Activated CD4-positive, alpha-beta memory T cell treated with anti-CD3 and anti-CD28 coated beads, Interleukin-2, amount 10 ng/mL, durations not matched to agents 7 days and 5 days (primary cell): ENCODE measurements at regions not wholly inside any gene's neighbourhood (a gene's known extent, or its start where the extent isn't known, plus 50 kb on each side); places are given as distances from the start of the nearest gene placed in this dataset.

Experiments used
- CTCF ChIA-PET: fragments of 350-600 bp; sonication (Branson Sonifier 250); formaldehyde crosslinking; loops from one replicate; lab custom pipeline; 2021; ENCODE audit warnings: antibody characterized with exemption, inconsistent platforms; lab: Charles Lee
- POLR2A ChIA-PET: fragments of 350-600 bp; sonication (Branson Sonifier 250); formaldehyde crosslinking; loops from one replicate; lab custom pipeline; 2021; ENCODE audit warnings: antibody characterized with exemption; lab: Charles Lee
- DNase-seq: peaks from one replicate; pipeline ENCODE4 v3.0.0-alpha.2; 2020
- H3K27ac Mint-ChIP-seq: one replicate; pipeline ENCODE4 v1.8.0; 2021; ENCODE audit warnings: mild to moderate bottlenecking, mixed read lengths
- H3K27me3 Mint-ChIP-seq: one replicate; pipeline ENCODE4 v1.8.0; 2021; ENCODE audit warnings: mixed read lengths
- H3K36me3 Mint-ChIP-seq: one replicate; pipeline ENCODE4 v1.8.0; 2021; ENCODE audit warnings: low read depth, mixed read lengths
- H3K4me1 Mint-ChIP-seq: one replicate; pipeline ENCODE4 v1.8.0; 2021; ENCODE audit warnings: mixed read lengths
- H3K4me3 Mint-ChIP-seq: one replicate; pipeline ENCODE4 v1.8.0; 2021; ENCODE audit warnings: mild to moderate bottlenecking, mixed read lengths
- H3K9me3 Mint-ChIP-seq: one replicate; pipeline ENCODE4 v1.8.0; 2021; ENCODE audit warnings: mixed read lengths

- CTCF ChIA-PET: interaction anchor here (0.6 kb wide), 1 partner anchor 1279 kb away, joined by 3 read pairs; no protein-coding TSS in a partner anchor
- H3K27me3 Mint-ChIP-seq: no peaks in the 10 kb centered on the region
- H3K4me3 Mint-ChIP-seq: no peak overlapping the region
- POLR2A ChIA-PET: no interaction called here
- no peak overlapping the region for H3K27ac Mint-ChIP-seq
- no peaks in the 10 kb centered on the region for H3K36me3 Mint-ChIP-seq
- H3K4me1 Mint-ChIP-seq: no peaks in the 10 kb centered on the region
- DNase-seq: no peak
- H3K9me3 Mint-ChIP-seq: peaks cover 3% of the 10 kb centered on the region
Observed at GRCh38 chr11:25910086-25910485, 421.8 kb upstream of the ANO3 start.

GRCh38 chr11:25920356-25920755, 411.6 kb upstream of the ANO3 start:
- CTCF ChIA-PET: no interaction called here
- peaks cover 19% of the 10 kb centered on the region for H3K9me3 Mint-ChIP-seq
- no peak overlapping the region for H3K4me3 Mint-ChIP-seq
- no peak for DNase-seq
- H3K36me3 Mint-ChIP-seq: no peaks in the 10 kb centered on the region
- H3K27me3 Mint-ChIP-seq: no peaks in the 10 kb centered on the region
- no peak overlapping the region for H3K27ac Mint-ChIP-seq
- H3K4me1 Mint-ChIP-seq: no peaks in the 10 kb centered on the region
- POLR2A ChIA-PET: no interaction called here

GRCh38 chr11:25924586-25924985, 407.3 kb upstream of the ANO3 start:
- no peaks in the 10 kb centered on the region for H3K4me1 Mint-ChIP-seq
- no peaks in the 10 kb centered on the region for H3K36me3 Mint-ChIP-seq
- H3K27ac Mint-ChIP-seq: no peak overlapping the region
- H3K9me3 Mint-ChIP-seq: peaks cover 12% of the 10 kb centered on the region
- CTCF ChIA-PET: no interaction called here
- DNase-seq: no peak
- no peak overlapping the region for H3K4me3 Mint-ChIP-seq
- POLR2A ChIA-PET: no interaction called here
- no peaks in the 10 kb centered on the region for H3K27me3 Mint-ChIP-seq

- Mint-ChIP-seq H3K4me1 (no peaks in the 10 kb centered on the region), H3K27me3 (no peaks in the 10 kb centered on the region), H3K27ac (no peak overlapping the region), H3K4me3 (no peak overlapping the region), H3K9me3 (peaks cover 10% of the 10 kb centered on the region), H3K36me3 (no peaks in the 10 kb centered on the region)
- no peak for DNase-seq
- CTCF ChIA-PET: no interaction called here
- POLR2A ChIA-PET: no interaction called here
Observed at GRCh38 chr11:25925359-25925758, 406.6 kb upstream of the ANO3 start.

GRCh38 chr11:25927411-25927953, 404.4 kb upstream of the ANO3 start:
- Mint-ChIP-seq H3K4me1 (no peaks in the 10 kb centered on the region), H3K27me3 (no peaks in the 10 kb centered on the region), H3K36me3 (no peaks in the 10 kb centered on the region), H3K27ac (no peak overlapping the region), H3K9me3 (peaks cover 7% of the 10 kb centered on the region), H3K4me3 (no peak overlapping the region)
- no peak for DNase-seq
- ChIA-PET POLR2A (no interaction called here), CTCF (no interaction called here)

- H3K27me3 Mint-ChIP-seq: no peaks in the 10 kb centered on the region
- DNase-seq: no peak
- no peak overlapping the region for H3K27ac Mint-ChIP-seq
- CTCF ChIA-PET: no interaction called here
- H3K9me3 Mint-ChIP-seq: peaks cover 4% of the 10 kb centered on the region
- no peak overlapping the region for H3K4me3 Mint-ChIP-seq
- no peaks in the 10 kb centered on the region for H3K36me3 Mint-ChIP-seq
- no peaks in the 10 kb centered on the region for H3K4me1 Mint-ChIP-seq
- POLR2A ChIA-PET: no interaction called here
Observed at GRCh38 chr11:25928076-25928475, 403.9 kb upstream of the ANO3 start.

GRCh38 chr11:25938952-25939351, 393.0 kb upstream of the ANO3 start:
- Mint-ChIP-seq H3K27me3 (no peaks in the 10 kb centered on the region), H3K4me3 (no peak overlapping the region), H3K9me3 (peaks cover 4% of the 10 kb centered on the region), H3K4me1 (no peaks in the 10 kb centered on the region), H3K27ac (no peak overlapping the region), H3K36me3 (no peaks in the 10 kb centered on the region)
- POLR2A ChIA-PET: no interaction called here
- CTCF ChIA-PET: no interaction called here
- DNase-seq: no peak

- no peak overlapping the region for H3K4me3 Mint-ChIP-seq
- H3K27ac Mint-ChIP-seq: no peak overlapping the region
- no peaks in the 10 kb centered on the region for H3K27me3 Mint-ChIP-seq
- CTCF ChIA-PET: no interaction called here
- peaks cover 4% of the 10 kb centered on the region for H3K9me3 Mint-ChIP-seq
- no peaks in the 10 kb centered on the region for H3K4me1 Mint-ChIP-seq
- DNase-seq: no peak
- no peaks in the 10 kb centered on the region for H3K36me3 Mint-ChIP-seq
- POLR2A ChIA-PET: no interaction called here
Observed at GRCh38 chr11:25939691-25940090, 392.2 kb upstream of the ANO3 start.

- CTCF ChIA-PET: no interaction called here
- no peaks in the 10 kb centered on the region for H3K36me3 Mint-ChIP-seq
Observed at GRCh38 chr11:25941353-25941752, 390.6 kb upstream of the ANO3 start.

GRCh38 chr11:25943031-25943430, 388.9 kb upstream of the ANO3 start:
- no peaks in the 10 kb centered on the region for H3K36me3 Mint-ChIP-seq
- no peak for DNase-seq
- no peak overlapping the region for H3K27ac Mint-ChIP-seq
- no peak overlapping the region for H3K4me3 Mint-ChIP-seq
- H3K27me3 Mint-ChIP-seq: no peaks in the 10 kb centered on the region
- CTCF ChIA-PET: no interaction called here
- POLR2A ChIA-PET: no interaction called here
- H3K9me3 Mint-ChIP-seq: peaks cover 8% of the 10 kb centered on the region
- no peaks in the 10 kb centered on the region for H3K4me1 Mint-ChIP-seq

More at GRCh38 chr11:25941353-25941752, 390.6 kb upstream of the ANO3 start:
- Mint-ChIP-seq H3K4me3 (no peak overlapping the region), H3K27ac (no peak overlapping the region), H3K9me3 (peaks cover 4% of the 10 kb centered on the region), H3K27me3 (no peaks in the 10 kb centered on the region), H3K4me1 (no peaks in the 10 kb centered on the region)
- POLR2A ChIA-PET: no interaction called here
- DNase-seq: no peak

- CTCF ChIA-PET: no interaction called here
- Mint-ChIP-seq H3K9me3 (peaks cover 11% of the 10 kb centered on the region), H3K27me3 (no peaks in the 10 kb centered on the region)
Observed at GRCh38 chr11:25943777-25944661, 387.9 kb upstream of the ANO3 start.

GRCh38 chr11:25949918-25950317, 382.0 kb upstream of the ANO3 start:
- Mint-ChIP-seq H3K27me3 (no peaks in the 10 kb centered on the region), H3K27ac (no peak overlapping the region), H3K36me3 (no peaks in the 10 kb centered on the region), H3K4me3 (no peak overlapping the region), H3K4me1 (no peaks in the 10 kb centered on the region), H3K9me3 (peaks cover 10% of the 10 kb centered on the region)
- POLR2A ChIA-PET: no interaction called here
- no peak for DNase-seq
- CTCF ChIA-PET: no interaction called here

More at GRCh38 chr11:25943777-25944661, 387.9 kb upstream of the ANO3 start:
- no peak overlapping the region for H3K4me3 Mint-ChIP-seq
- H3K27ac Mint-ChIP-seq: no peak overlapping the region
- H3K36me3 Mint-ChIP-seq: no peaks in the 10 kb centered on the region
- no peak for DNase-seq
- H3K4me1 Mint-ChIP-seq: no peaks in the 10 kb centered on the region
- POLR2A ChIA-PET: no interaction called here

GRCh38 chr11:25953006-25953405, 378.9 kb upstream of the ANO3 start:
- H3K27ac Mint-ChIP-seq: no peak overlapping the region
- no peaks in the 10 kb centered on the region for H3K4me1 Mint-ChIP-seq
- peaks cover 7% of the 10 kb centered on the region for H3K9me3 Mint-ChIP-seq
- no peaks in the 10 kb centered on the region for H3K36me3 Mint-ChIP-seq
- DNase-seq: no peak
- ChIA-PET CTCF (no interaction called here), POLR2A (no interaction called here)
- H3K27me3 Mint-ChIP-seq: no peaks in the 10 kb centered on the region
- no peak overlapping the region for H3K4me3 Mint-ChIP-seq

- Mint-ChIP-seq H3K27me3 (no peaks in the 10 kb centered on the region), H3K9me3 (peaks cover 2% of the 10 kb centered on the region), H3K36me3 (no peaks in the 10 kb centered on the region), H3K4me3 (no peak overlapping the region), H3K27ac (no peak overlapping the region), H3K4me1 (no peaks in the 10 kb centered on the region)
- CTCF ChIA-PET: no interaction called here
- no peak for DNase-seq
- POLR2A ChIA-PET: interaction anchor here (0.9 kb wide), 1 partner anchor 38 kb away, joined by 3 read pairs; no protein-coding TSS in a partner anchor
Observed at GRCh38 chr11:25958045-25958444, 373.9 kb upstream of the ANO3 start.
